Heart left ventricle (tissue), 13 donors: ENCODE measurements at regions not wholly inside any gene's neighbourhood (a gene's known extent, or its start where the extent isn't known, plus 50 kb on each side); places are given as distances from the start of the nearest gene placed in this dataset.
"Not testable (repeated sequence)": the region's sequence is repeated elsewhere in the genome, so short reads cannot be mapped to it uniquely, and the experiment has no call there.

Source experiments
- CTCF ChIP-seq, 12 donors: fragments of 200-600 bp; sonication (generic) in 4 of 12; IDR thresholded peaks; one replicate each; pipeline versions ENCODE4 v1.5.0 to v1.8.0; 2018 to 2022; ENCODE audit warnings: antibody characterized with exemption in 12 of 12, mild to moderate bottlenecking in 5 of 12
- POLR2A ChIP-seq, 2 donors: fragments of 450-650 bp; IDR thresholded peaks; one replicate each; pipeline ENCODE4 v1.6.1; 2017; ENCODE audit warnings: antibody characterized with exemption in 2 of 2, mild to moderate bottlenecking in 2 of 2, moderate library complexity in 2 of 2
- donor health status: ischemic (EF 13 %, LVEDD 7.1; RV severe dilation, severe dysfunction).
- donor health status: DM: no; HTN: yes; CAD: no.
- donor health status: DM: no; HTN: no; CAD: no.
- donor health status: ischemic (EF 25% LVEDD 6.9; RV normal size, moderate dysfunction).
- donor health status: ischemic (EF 25% LVEDD 5.7; RV mildly dilated, moderate dysfunction).
- donor health status: ischemic (EF 35%, LVEDD 5.7; RV mildly dilated, moderate dysfunction).
- donor health status: nonischemic (EF 11% LVEDD 7.7; RV severe dilation, severe dysfunction).
- donor health status: DM: yes; HTN: yes; CAD: no.
- donor health status: PGD.
- donor health status: ischemic (EF 29% LVEDD 5.4; RV normal size, mild dysfunction).
- donor health status: nonischemic (EF 23%, LVEDD 6.1; RV moderate dilation, normal function).

GRCh38 chr3:13995216-13995615, 115.3 kb upstream of the WNT7A start:
- not testable (repeated sequence) for TF ChIP-seq CTCF, POLR2A (IDR thresholded peaks at IDR 0.05)
